Esophagus mucosa (tissue), 1 donor: ENCODE measurements at regions not wholly inside any gene's neighbourhood (a gene's known extent, or its start where the extent isn't known, plus 50 kb on each side); places are given as distances from the start of the nearest gene placed in this dataset.

Source experiments
- ATAC-seq: fragments of 200-7000 bp; cut with Tn5 transposase; one replicate; pipeline ENCODE4 v1.9.1; 2020
- donor health status: DM: yes; HTN: yes; CAD: no.

DNA sequence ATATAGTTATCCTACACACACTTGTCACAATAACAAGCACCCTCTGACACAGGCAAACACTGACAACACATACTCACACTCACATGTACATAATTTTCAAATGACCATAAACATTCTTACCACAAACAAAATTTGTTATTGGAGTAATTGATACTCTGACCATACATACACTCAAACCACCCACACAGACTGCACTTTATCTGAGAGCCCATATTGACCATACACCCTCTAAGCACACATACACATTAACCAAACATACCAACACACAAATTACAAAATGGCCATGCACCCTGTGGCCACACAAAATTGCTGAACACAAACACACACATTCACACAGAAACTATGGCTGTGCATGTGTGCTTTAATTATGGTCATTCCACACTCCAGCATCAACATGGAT, 79.1 kb upstream of the FAM120A start:
- ATAC-seq, result no peak

DNA sequence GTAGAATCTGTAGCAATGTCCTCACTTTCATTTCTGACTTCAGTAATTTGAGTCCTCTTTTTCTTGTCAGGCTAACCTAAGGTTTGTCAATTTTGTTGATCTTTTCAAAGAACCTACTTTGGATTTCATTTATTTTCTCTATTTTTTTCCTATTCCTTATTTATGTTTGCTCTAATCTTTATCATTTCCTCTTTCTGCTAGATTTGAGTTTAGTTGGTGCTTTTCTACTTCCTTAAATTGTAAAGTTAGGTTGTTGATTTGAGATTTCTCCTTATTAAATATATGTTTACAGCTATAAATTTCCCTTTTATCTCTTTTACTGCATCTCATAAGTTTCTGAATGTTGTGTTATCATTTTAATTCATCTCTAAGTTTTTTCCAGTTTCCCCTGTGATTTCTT, 75.1 kb upstream of the FAM120A start:
- ATAC-seq, result no peak

DNA sequence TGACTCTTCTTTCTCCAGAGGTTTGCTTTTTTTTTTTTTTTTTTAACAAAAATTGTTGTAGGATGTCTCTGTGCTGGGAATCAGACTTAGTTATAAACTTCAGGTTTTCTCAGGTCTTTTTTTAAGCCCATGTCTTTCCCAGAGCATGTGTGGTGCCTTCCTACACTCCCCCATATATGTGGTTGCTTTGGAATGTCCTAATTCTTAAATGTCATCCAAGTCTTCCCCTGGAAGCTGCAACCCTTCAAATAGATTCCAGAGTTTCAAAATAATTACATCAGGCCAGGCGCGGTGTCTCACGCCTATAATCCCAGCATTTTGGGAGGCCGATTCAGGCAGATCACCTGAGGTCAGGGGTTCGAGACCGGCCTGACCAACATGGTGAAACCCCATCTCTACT, 73.2 kb upstream of the FAM120A start:
- no peak for ATAC-seq

DNA sequence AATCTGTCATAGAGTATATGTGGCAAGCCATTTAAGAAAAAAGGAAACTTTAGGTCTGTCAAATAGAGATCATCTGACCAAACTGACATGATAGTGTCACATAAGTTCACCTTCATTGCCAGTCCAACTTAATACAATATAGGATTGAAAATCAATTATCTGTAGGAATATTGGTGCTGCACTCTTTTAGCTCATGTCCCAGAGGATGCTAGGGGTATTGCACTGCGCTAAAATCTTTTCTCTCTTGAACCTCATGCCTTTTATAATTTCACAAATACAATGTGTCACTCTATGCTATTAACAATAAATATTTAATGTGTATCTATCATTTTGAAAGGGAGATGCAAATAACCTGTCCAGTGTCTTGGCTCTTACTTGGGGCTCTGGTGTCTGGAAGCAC, 72.4 kb upstream of the FAM120A start:
- no peak for ATAC-seq

DNA sequence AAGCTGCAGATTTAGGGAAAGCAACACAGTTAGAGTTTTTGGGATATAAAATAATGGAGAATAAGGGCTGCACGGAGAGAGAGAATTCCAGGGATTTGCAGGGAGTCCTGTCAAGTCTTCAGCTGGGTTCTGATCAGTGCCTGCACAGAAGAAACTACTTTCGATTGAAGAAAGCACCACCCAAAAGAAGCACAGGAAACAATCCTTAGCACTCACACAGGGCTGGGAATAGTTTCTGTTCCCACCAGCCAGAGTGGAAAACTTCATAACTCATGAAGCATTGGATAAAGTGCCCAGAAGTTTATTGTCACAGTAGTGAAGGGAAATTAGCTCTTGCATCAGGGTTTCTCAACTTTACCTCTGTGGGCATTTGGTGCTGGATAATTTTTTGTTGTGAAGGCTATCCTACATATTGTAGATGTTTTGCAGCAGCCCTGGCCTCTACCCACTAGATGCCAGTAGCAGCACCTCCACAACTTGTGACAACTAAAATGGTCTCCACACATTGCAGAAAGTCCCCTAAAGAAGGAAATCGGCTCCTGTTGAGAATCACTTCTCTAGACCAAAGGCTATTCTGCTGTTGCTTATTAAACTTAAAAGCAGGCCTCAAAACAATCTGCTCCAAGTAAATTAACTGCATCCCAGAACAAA, 71.0 kb upstream of the FAM120A start:
- ATAC-seq, result no peak

DNA sequence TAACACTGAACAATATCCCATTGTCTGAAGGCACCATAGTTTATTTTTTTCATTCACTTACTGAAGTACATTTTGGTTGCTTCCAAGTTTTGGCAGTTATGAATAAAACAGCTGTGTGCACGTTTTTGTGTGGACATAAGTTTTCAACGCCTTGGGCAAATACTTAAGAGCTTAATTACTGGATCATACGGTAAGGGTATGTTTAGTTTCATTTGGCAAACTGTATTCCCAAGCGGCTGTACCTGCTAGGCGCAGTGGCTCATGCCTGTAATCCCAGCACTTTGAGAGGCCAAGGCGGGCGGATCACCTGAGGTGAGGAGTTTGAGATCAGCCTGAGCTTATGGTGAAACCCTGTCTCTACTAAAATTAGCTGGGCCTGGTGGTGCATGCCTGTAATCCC, 63.7 kb upstream of the FAM120A start:
- peak; percentile 46 for ATAC-seq

DNA sequence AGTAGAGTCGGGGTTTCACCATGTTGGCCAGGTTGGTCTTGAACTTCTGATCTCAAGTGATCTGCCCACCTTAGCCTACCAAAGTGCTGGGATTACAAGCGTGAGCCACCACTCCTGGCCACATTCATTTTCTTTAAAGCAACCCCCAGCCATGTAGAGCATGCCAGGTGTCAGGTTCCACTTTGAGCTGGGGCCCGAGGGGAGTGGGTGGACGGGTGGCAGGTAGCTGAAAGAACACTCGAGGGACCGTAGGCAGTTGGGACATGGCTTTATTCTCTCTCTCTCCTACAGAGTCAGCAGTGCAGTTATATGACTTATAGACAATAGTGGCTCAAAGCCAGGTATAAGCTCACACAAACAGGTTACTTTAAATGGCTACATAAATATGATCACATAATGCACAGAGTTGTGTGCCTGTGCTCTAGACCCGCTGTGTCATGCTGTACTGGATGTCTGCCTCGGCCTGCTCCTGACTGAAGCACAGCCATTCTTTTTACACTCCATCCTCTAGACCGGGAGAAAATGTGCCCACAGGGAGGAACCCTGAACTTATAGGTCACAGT, 60.5 kb upstream of the FAM120A start:
- peak; percentile 75 for ATAC-seq

DNA sequence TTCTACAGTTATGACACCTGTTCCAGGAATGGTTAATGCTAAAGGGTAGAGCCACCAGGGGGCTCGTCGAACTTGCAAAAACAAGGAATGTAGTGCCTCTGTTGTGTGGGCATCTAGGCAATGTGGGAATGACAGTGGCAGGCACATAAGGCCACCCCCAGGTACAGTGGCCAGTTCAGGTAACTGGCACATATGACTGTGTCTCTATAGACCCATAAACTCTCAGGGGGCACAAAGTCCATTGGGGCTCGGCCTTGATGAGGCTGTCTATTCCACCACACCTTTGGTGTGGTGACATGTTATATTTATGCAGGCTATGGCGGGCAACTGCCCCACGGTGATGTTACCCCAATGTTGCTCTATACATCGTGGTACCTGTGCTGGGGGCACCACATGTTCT, 59.6 kb upstream of the FAM120A start:
- ATAC-seq, result no peak

DNA sequence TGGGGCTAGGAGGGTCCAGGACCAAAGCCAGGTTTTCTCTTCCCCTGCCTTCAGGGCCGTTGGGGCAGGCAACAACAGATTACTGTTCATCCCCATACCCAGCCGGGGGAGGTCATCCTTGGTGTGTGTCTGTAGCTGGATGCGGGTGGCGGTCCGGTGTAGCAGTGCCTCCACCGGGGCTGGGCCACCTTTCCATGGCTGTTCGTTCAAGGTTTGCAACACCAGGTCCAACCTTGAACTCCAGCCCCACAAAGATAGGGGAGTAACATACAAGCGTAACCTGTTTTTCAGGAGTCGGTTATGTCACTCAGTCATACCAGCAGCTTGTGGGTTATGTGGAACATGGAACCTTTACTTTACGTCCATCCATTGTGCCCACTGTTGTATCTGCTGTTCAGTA, 58.5 kb upstream of the FAM120A start:
- peak; percentile 50 for ATAC-seq
